Duodenal mucosa (tissue), 2 donors: ENCODE measurements at regions not wholly inside any gene's neighbourhood (a gene's known extent, or its start where the extent isn't known, plus 50 kb on each side); places are given as distances from the start of the nearest gene placed in this dataset.
A peak's percentile ranks its signal among the peaks of the same experiment; 100 is the strongest.

ENCODE experiments used
- H3K27ac ChIP-seq: one replicate; pipeline ENCODE4 v1.7.0; 2013; ENCODE audit warnings: low read depth, low read length
- H3K27me3 ChIP-seq, 2 donors: one replicate each; pipeline ENCODE4 v1.7.0; 2013; ENCODE audit warnings: low read length in 2 of 2, control low read depth in 1 of 2; ENCODE audit not compliant: insufficient read depth in 2 of 2, control insufficient read depth in 1 of 2
- H3K36me3 ChIP-seq, 2 donors: one replicate each; pipeline ENCODE4 v1.7.0; 2013; ENCODE audit warnings: low read length in 2 of 2, control low read depth in 1 of 2; ENCODE audit not compliant: insufficient read depth in 2 of 2, control insufficient read depth in 1 of 2
- H3K4me1 ChIP-seq, 2 donors: one replicate each; pipeline ENCODE4 v1.7.0; 2013; ENCODE audit warnings: low read length in 2 of 2, control low read depth in 1 of 2; ENCODE audit not compliant: insufficient read depth in 2 of 2, control insufficient read depth in 1 of 2
- H3K4me3 ChIP-seq, 2 donors: one replicate each; pipeline ENCODE4 v1.7.0; 2013; ENCODE audit warnings: low read length in 2 of 2, low read depth in 1 of 2
- H3K9ac ChIP-seq, 2 donors: one replicate each; pipeline ENCODE4 v1.7.0; 2013; ENCODE audit warnings: low read length in 2 of 2, low read depth in 1 of 2
- H3K9me3 ChIP-seq, 2 donors: one replicate each; pipeline ENCODE4 v1.7.0; 2013; ENCODE audit warnings: low read length in 2 of 2, control low read depth in 1 of 2; ENCODE audit not compliant: control insufficient read depth in 1 of 2

GRCh38 chr14:76926521-76927251, 100.5 kb downstream of the LRRC74A start:
- H3K4me1 ChIP-seq: peaks cover 7 to 8% of the 10 kb centered on the region in 2 donors
- H3K27ac ChIP-seq: no peak overlapping the region
- no peaks in the 10 kb centered on the region for H3K36me3 ChIP-seq
- H3K4me3 ChIP-seq: no peak overlapping the region
- no peaks in the 10 kb centered on the region for H3K27me3 ChIP-seq
- no peaks in the 10 kb centered on the region for H3K9me3 ChIP-seq
- no peak overlapping the region for H3K9ac ChIP-seq

DNA sequence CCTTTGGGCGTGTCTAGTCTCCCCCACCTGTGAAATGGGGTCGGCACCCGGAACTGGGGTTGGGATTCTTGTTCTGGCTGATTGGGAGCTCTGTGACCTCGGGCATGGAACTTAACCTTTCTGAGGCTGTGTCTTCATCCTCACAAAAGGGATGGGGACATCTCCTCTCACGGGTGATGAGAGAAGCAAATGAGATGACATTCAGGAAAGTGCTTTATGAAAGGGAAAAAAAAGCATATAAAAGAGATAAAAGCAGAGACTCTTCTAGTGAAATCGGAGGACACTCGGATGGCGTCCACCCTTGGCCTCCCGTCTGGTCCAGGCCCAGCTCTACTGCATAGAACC, 98.9 kb downstream of the LRRC74A start:
- no peaks in the 10 kb centered on the region for H3K27me3 ChIP-seq
- no peak overlapping the region for H3K4me3 ChIP-seq
- no peak overlapping the region for H3K27ac ChIP-seq
- H3K9me3 ChIP-seq: no peaks in the 10 kb centered on the region
- no peak overlapping the region for H3K9ac ChIP-seq
- H3K4me1 ChIP-seq: peaks cover 10 to 13% of the 10 kb centered on the region in 2 donors
- no peaks in the 10 kb centered on the region for H3K36me3 ChIP-seq

- no peak overlapping the region for H3K9ac ChIP-seq
- no peak overlapping the region for H3K27ac ChIP-seq
- H3K27me3 ChIP-seq: no peaks in the 10 kb centered on the region
- H3K36me3 ChIP-seq: no peaks in the 10 kb centered on the region
- peaks cover 16 to 19% of the 10 kb centered on the region in 2 donors for H3K4me1 ChIP-seq
- H3K9me3 ChIP-seq: no peaks in the 10 kb centered on the region
- no peak overlapping the region for H3K4me3 ChIP-seq
Measured at GRCh38 chr14:76924371-76925096, 98.3 kb downstream of the LRRC74A start.

DNA sequence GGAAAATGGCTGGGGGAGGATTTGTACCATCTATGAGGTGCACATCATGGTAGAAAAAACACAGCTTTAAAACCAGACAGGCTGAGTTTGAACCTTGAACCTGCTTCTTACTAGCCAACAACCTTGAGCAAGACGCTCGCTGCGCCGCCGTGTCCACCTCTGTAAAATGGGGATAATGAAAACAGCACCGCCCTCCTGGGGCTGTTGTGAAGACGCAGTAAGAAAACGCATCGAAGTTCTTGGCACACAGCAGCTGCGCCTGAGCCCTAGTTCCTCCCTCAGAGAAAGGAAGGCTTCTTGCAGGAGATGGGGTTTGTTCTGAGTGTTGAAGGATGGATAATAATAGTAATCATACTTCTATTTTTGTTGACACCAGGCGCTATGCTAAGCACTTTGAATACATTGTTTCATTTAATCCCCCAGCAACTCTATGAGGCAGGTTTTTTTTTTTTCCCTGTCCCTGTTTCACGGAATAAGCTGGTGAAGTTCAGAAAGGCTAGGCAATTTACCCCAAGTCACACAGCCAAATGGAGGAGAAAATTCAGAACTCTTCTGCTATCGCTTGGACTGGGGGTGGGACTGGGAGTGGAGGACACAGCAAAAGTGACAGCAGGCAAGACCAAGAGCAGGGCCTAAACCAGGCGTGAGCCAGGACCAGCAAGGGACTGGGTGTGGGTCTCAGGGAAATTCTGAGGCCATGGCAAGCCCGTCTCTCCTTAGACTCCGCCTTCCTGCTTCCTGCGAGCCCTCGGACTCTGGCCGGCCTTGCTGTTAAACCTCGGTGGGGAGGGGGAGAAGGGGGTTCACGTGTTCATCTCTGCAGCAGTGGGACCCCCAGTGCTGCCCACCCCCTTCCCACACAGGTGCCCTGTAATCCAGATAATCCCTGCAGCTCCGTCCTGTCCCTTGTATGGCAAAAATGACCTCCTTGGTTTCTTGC, 97.5 kb downstream of the LRRC74A start:
- H3K9ac ChIP-seq: no peak overlapping the region
- no peak overlapping the region for H3K27ac ChIP-seq
- no peak overlapping the region for H3K4me3 ChIP-seq
- no peaks in the 10 kb centered on the region for H3K27me3 ChIP-seq
- H3K4me1 ChIP-seq: peaks cover 21 to 27% of the 10 kb centered on the region in 2 donors
- H3K36me3 ChIP-seq: no peaks in the 10 kb centered on the region
- H3K9me3 ChIP-seq: no peaks in the 10 kb centered on the region

DNA sequence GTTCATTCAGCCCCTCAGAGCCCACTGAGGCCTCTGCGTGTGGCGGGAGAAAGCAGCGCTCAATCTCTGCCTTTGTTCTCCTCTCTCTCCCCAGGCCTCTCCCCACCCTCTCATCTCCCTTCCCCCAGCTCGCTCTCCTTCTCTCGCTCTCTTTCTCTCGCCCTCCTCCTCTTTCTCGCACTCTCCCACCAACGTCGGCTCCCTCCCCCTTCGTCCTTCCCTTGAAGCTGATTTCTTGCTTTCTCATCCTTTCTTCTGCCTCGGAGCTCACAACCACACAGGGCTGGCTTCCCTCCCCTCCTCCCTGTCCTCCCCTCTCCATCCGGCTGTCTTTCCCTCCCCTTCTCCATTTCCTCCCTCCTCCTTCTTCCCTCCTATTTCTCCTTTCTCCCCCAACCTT, 96.4 kb downstream of the LRRC74A start:
- H3K4me1 ChIP-seq: peaks cover 32 to 38% of the 10 kb centered on the region in 2 donors
- H3K9ac ChIP-seq: no peak overlapping the region

DNA sequence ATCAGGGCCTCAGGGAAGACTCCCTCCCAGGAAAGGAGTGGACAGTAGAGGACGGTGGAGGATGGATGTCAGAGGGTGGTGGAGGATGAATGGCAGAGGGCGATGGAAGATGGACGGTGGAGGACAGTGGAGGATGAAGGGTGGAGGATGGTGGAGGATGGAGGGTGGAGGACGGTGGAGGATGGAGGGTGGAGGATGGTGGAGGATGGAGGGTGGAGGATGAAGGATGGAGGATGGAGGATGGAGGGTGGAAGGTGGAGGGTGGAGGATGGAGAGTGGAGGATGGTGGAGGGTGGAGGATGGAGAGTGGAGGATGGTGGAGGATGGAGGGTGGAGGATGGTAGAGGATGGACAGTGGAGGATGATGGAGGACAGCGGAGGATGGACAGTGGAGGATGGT, 95.9 kb downstream of the LRRC74A start:
- H3K4me1 ChIP-seq: peaks cover 36 to 43% of the 10 kb centered on the region in 2 donors
- H3K27ac ChIP-seq: no peak overlapping the region
- no peak overlapping the region for H3K4me3 ChIP-seq
- no peaks in the 10 kb centered on the region for H3K27me3 ChIP-seq
- no peak overlapping the region for H3K9ac ChIP-seq
- no peaks in the 10 kb centered on the region for H3K36me3 ChIP-seq
- H3K9me3 ChIP-seq: no peaks in the 10 kb centered on the region

More for the DNA sequence above, 96.4 kb downstream of the LRRC74A start:
- Histone ChIP-seq H3K4me3 (no peak overlapping the region), H3K27ac (no peak overlapping the region), H3K27me3 (no peaks in the 10 kb centered on the region), H3K36me3 (no peaks in the 10 kb centered on the region), H3K9me3 (no peaks in the 10 kb centered on the region)

DNA sequence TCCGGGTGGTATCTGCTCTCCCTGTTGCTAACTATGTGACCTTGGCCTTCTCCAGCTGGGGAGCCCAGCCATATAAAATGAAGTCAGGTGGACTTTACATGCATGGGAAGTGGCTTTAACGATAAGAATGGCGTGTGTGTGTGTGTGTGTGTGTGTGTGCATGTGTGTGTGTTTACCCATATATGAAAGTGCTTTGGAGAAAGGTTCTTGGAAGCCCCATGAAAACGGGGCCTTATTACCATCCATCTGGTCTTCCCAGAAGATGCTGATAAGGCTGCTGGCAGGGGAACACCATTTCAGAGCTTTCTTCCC, 94.8 kb downstream of the LRRC74A start:
- Histone ChIP-seq H3K9ac (no peak overlapping the region), H3K9me3 (no peaks in the 10 kb centered on the region), H3K4me3 (no peak overlapping the region), H3K36me3 (no peaks in the 10 kb centered on the region), H3K27ac (no peak overlapping the region), H3K27me3 (no peaks in the 10 kb centered on the region), H3K4me1 (peaks cover 39 to 45% of the 10 kb centered on the region in 2 donors)

GRCh38 chr14:76920331-76921087, 94.3 kb downstream of the LRRC74A start:
- no peak overlapping the region for H3K9ac ChIP-seq
- H3K36me3 ChIP-seq: no peaks in the 10 kb centered on the region
- H3K9me3 ChIP-seq: no peaks in the 10 kb centered on the region
- peak overlapping the region in 1 of 2 donors; percentile 9 for H3K4me3 ChIP-seq
- H3K27ac ChIP-seq: peak overlapping the region; percentile 26
- H3K4me1 ChIP-seq: peaks cover 39 to 45% of the 10 kb centered on the region in 2 donors
- H3K27me3 ChIP-seq: no peaks in the 10 kb centered on the region

GRCh38 chr14:76919431-76920330, 93.5 kb downstream of the LRRC74A start:
- H3K9me3 ChIP-seq: no peaks in the 10 kb centered on the region
- H3K36me3 ChIP-seq: no peaks in the 10 kb centered on the region

More at GRCh38 chr14:76919431-76920330, 93.5 kb downstream of the LRRC74A start:
- H3K27me3 ChIP-seq: no peaks in the 10 kb centered on the region
- peak overlapping the region; percentile 49 to 51 for H3K9ac ChIP-seq
- peak overlapping the region in 1 of 2 donors; percentile 9 for H3K4me3 ChIP-seq
- H3K4me1 ChIP-seq: peaks cover 42 to 45% of the 10 kb centered on the region in 2 donors
- H3K27ac ChIP-seq: peak overlapping the region; percentile 86
